T-helper 1 cell treated with Interleukin-12 subunit alpha and Interleukin-12 subunit beta and Interleukin-4 antibody, amounts not matched to agents 30 μg/mL and 1 μg/mL, for 36 hours (primary cell): ENCODE measurements at regions not wholly inside any gene's neighbourhood (a gene's known extent, or its start where the extent isn't known, plus 50 kb on each side); places are given as distances from the start of the nearest gene placed in this dataset.
"Not testable (repeated sequence)": the region's sequence is repeated elsewhere in the genome, so short reads cannot be mapped to it uniquely, and the experiment has no call there.

Source experiments
- H3K27ac Mint-ChIP-seq: one replicate; pipeline ENCODE4 v1.8.0; 2021; ENCODE audit warnings: mild to moderate bottlenecking, mixed read lengths
- H3K27me3 Mint-ChIP-seq: one replicate; pipeline ENCODE4 v1.8.0; 2021; ENCODE audit warnings: low read depth, mixed read lengths
- H3K36me3 Mint-ChIP-seq: one replicate; pipeline ENCODE4 v1.8.0; 2021; ENCODE audit warnings: low read depth, mixed read lengths
- H3K4me1 Mint-ChIP-seq: one replicate; pipeline ENCODE4 v1.8.0; 2021; ENCODE audit warnings: low read depth, mixed read lengths
- H3K4me3 Mint-ChIP-seq: one replicate; pipeline ENCODE4 v1.8.0; 2021; ENCODE audit warnings: mild to moderate bottlenecking, moderate library complexity, mixed read lengths
- H3K9me3 Mint-ChIP-seq: one replicate; pipeline ENCODE4 v1.8.0; 2021; ENCODE audit warnings: mixed read lengths

DNA sequence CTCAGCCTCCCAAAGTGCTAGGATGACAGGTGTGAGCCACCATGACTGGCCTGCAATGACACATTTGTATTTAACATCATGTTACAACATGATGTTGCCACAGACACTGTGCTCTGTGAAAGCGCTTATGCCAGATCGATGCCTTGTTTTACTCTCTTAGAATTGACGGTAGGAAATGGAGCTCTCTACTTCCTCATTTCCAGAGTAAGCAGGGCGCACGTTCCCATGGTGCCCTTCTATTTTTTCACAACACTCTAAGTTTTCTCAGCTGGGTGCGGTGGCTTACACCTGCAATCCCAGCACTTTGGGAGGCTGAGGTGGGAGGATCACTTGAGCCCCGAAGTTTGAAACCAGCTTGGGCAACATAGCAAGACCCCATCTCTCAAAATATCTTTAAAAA lies 60.7 kb upstream of the DHRSX start:
- Mint-ChIP-seq H3K27ac (no peak overlapping the region), H3K36me3 (no peaks in the 10 kb centered on the region), H3K4me3 (no peak overlapping the region), H3K9me3 (no peaks in the 10 kb centered on the region), H3K27me3 (no peaks in the 10 kb centered on the region), H3K4me1 (no peaks in the 10 kb centered on the region)

GRCh38 chrX:2559124-2559523 lies 58.3 kb upstream of the DHRSX start:
- Mint-ChIP-seq H3K27me3 (no peaks in the 10 kb centered on the region), H3K27ac (no peak overlapping the region), H3K9me3 (no peaks in the 10 kb centered on the region), H3K4me1 (no peaks in the 10 kb centered on the region), H3K4me3 (no peak overlapping the region), H3K36me3 (no peaks in the 10 kb centered on the region)

- H3K36me3 Mint-ChIP-seq = no peaks in the 10 kb centered on the region
- no peaks in the 10 kb centered on the region for H3K4me1 Mint-ChIP-seq
- no peaks in the 10 kb centered on the region for H3K27me3 Mint-ChIP-seq
- no peaks in the 10 kb centered on the region for H3K9me3 Mint-ChIP-seq
- no peak overlapping the region for H3K27ac Mint-ChIP-seq
- no peak overlapping the region for H3K4me3 Mint-ChIP-seq
Measured at GRCh38 chrX:2554891-2555290, 54.1 kb upstream of the DHRSX start.

DNA sequence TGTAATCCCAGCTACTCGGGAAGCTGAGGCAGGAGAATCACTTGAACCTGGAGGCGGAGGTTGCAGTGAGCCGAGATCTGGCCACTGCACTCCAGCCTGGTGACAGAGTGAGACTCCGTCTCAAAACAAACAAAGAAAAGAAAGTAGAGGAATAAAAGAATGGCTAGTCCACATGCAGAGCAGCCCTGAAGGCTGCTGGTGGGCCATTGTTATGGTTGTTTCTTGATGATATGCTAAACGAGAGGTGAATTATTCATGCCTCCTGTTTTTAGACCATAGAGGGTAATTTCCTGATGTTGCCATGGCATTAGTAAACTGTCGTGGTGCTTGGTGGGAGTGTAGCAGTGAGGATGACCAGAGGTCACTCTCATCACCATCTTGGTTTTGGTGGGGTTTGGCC lies 53.3 kb upstream of the DHRSX start:
- not testable (repeated sequence) for H3K4me1 Mint-ChIP-seq, H3K27me3 Mint-ChIP-seq, H3K27ac Mint-ChIP-seq, H3K4me3 Mint-ChIP-seq, H3K9me3 Mint-ChIP-seq, H3K36me3 Mint-ChIP-seq

DNA sequence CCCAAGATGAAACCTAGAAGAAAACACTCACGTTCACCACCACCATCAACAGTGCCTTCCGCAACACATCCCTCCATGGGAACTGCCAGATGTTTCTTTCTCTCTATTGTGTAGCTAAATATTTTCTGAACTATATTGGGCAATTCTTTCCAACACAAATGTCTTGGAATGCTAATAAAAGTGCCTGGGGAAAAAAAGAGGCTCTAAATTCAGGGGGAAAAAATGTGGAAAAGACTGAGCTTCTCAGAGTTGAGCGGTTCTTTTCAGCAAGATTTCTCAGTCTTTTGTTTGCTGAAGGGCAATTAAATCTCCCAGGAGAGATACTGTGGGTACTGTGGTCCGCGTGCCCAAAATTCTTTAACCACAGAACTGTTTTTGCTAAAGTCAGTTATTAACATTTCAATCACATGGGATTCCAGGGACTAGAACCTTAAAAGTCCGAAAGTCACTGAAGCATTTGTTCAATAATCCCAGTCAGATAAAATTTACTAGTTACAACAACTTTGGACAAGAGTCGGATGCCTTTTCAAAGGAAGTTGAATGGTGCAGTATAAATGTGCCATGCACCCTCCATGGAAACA lies 51.9 kb upstream of the DHRSX start:
- Mint-ChIP-seq H3K27me3 (no peaks in the 10 kb centered on the region), H3K4me1 (no peaks in the 10 kb centered on the region), H3K27ac (no peak overlapping the region), H3K36me3 (no peaks in the 10 kb centered on the region), H3K4me3 (no peak overlapping the region), H3K9me3 (no peaks in the 10 kb centered on the region)

- Mint-ChIP-seq H3K27me3 (no peaks in the 10 kb centered on the region), H3K36me3 (no peaks in the 10 kb centered on the region), H3K27ac (no peak overlapping the region), H3K4me1 (no peaks in the 10 kb centered on the region), H3K4me3 (no peak overlapping the region), H3K9me3 (no peaks in the 10 kb centered on the region)
Measured at GRCh38 chrX:2550328-2551020, 49.7 kb upstream of the DHRSX start.
